ENCODE measurements at regions not wholly inside any gene's neighbourhood (a gene's known extent, or its start where the extent isn't known, plus 50 kb on each side); places are given as distances from the start of the nearest gene placed in this dataset.

DNA sequence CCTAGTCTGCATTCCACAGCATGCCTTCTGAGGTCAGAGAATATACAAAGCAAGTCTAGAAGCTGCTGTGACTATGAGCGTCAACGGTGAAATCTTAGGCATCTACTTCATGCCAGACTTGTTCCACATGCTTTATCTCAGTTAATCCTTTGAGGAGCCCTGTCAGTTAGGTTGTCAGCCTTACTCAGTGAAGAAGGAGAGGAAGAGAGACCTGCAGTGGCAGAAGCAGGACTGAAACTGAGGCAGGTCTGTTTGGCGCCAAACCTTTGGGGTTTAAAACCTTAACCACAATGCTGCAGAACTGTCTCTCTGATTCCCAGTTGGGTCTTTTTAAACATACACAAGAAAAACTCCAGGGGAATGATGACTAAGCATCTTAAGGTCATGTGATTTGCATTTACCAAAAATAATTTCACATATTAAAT, 139.0 kb upstream of the LIPC start:
- intact Hi-C loops (cut with micrococcal nuclease), result no loop called here
- CTCF ChIA-PET, result interaction anchor here (0.7 kb wide), 2 partner anchors 22 to 23 kb away, joined by 3 to 4 read pairs; no protein-coding TSS in a partner anchor
- H3K4me1 Mint-ChIP-seq (ENCODE audit: insufficient read depth, unreplicated experiment), result no peaks in the 10 kb centered on the region
- no peak for DNase-seq (ENCODE audit: unreplicated experiment)
- POLR2A ChIA-PET, result no interaction called here
- no peak overlapping the region for H3K4me3 Mint-ChIP-seq (ENCODE audit: unreplicated experiment)
- H3K27ac Mint-ChIP-seq (ENCODE audit: low read depth, unreplicated experiment), result no peak overlapping the region
- no peaks in the 10 kb centered on the region for H3K27me3 Mint-ChIP-seq (ENCODE audit: insufficient read depth, unreplicated experiment)
- no peaks in the 10 kb centered on the region for H3K36me3 Mint-ChIP-seq (ENCODE audit: insufficient read depth, unreplicated experiment)
- H3K9me3 Mint-ChIP-seq (ENCODE audit: unreplicated experiment), result peaks cover 16% of the 10 kb centered on the region
- no TSS peak for BruUV-seq (replicated peaks)
- TF ChIP-seq, protein P1, sequence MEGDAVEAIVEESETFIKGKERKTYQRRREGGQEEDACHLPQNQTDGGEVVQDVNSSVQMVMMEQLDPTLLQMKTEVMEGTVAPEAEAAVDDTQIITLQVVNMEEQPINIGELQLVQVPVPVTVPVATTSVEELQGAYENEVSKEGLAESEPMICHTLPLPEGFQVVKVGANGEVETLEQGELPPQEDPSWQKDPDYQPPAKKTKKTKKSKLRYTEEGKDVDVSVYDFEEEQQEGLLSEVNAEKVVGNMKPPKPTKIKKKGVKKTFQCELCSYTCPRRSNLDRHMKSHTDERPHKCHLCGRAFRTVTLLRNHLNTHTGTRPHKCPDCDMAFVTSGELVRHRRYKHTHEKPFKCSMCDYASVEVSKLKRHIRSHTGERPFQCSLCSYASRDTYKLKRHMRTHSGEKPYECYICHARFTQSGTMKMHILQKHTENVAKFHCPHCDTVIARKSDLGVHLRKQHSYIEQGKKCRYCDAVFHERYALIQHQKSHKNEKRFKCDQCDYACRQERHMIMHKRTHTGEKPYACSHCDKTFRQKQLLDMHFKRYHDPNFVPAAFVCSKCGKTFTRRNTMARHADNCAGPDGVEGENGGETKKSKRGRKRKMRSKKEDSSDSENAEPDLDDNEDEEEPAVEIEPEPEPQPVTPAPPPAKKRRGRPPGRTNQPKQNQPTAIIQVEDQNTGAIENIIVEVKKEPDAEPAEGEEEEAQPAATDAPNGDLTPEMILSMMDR (IDR thresholded peaks at IDR 0.05; ENCODE audit: unreplicated experiment), result no peak

DNA sequence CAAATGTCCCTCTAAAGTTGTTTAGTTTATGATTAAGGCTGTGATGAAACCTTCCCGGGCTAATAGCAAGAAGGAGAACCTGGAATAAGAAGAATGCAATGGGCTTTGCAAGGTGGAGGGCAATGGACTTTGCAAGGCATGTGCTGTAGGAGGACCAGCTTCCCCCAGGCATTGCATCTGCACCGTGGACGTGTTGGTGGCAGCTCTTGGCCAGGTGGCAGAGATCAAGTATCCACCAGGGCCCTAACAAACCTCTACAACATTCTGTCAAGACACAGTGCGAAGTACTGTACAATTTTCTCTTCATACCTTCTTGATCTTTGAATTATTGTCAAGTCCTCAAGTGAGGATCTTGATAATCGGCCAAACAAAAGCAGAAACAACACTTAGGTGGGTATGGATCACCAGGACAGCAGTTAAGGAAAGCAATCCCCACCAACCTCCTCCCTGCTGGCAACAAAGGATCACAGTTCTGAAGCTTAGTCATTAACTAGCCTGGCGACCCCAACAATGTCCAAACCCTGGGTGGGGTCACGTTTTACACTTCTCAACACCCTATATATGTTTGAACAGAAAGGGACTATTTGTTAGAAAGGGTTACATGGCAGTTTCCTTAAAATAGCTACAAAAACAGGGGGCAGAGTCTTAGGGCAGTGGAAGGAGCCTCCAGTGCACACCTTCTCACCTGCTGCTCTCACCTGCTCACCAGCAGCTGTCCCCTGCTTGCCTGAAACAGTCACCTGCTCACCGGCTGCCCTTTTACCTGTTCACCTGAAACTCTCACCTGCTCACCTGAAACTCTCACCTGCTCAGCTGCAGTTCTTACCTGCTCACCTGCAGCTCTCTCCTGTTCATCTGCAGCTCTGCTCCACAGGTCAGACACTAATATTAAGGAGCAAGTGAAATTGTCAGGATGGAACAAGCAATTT, 137.9 kb upstream of the LIPC start:
- CTCF ChIA-PET, result interaction anchor here (0.6 to 0.7 kb wide), 2 partner anchors 25 to 148 kb away, joined by 3 read pairs; no protein-coding TSS in a partner anchor
- no peak overlapping the region for H3K27ac Mint-ChIP-seq (ENCODE audit: low read depth, unreplicated experiment)
- H3K27me3 Mint-ChIP-seq (ENCODE audit: insufficient read depth, unreplicated experiment), result no peaks in the 10 kb centered on the region
- H3K36me3 Mint-ChIP-seq (ENCODE audit: insufficient read depth, unreplicated experiment), result no peaks in the 10 kb centered on the region
- POLR2A ChIA-PET, result interaction anchor here (0.6 kb wide), 1 partner anchor 461 kb away, joined by 3 read pairs; no protein-coding TSS in a partner anchor
- no TSS peak for BruUV-seq (replicated peaks)
- intact Hi-C loops (cut with micrococcal nuclease), result no loop called here
- no peak for DNase-seq (ENCODE audit: unreplicated experiment)
- no peak overlapping the region for H3K4me3 Mint-ChIP-seq (ENCODE audit: unreplicated experiment)
- peaks cover 16% of the 10 kb centered on the region for H3K9me3 Mint-ChIP-seq (ENCODE audit: unreplicated experiment)
- TF ChIP-seq, protein P1 (IDR thresholded peaks at IDR 0.05; ENCODE audit: unreplicated experiment), result no peak
- H3K4me1 Mint-ChIP-seq (ENCODE audit: insufficient read depth, unreplicated experiment), result no peaks in the 10 kb centered on the region

DNA sequence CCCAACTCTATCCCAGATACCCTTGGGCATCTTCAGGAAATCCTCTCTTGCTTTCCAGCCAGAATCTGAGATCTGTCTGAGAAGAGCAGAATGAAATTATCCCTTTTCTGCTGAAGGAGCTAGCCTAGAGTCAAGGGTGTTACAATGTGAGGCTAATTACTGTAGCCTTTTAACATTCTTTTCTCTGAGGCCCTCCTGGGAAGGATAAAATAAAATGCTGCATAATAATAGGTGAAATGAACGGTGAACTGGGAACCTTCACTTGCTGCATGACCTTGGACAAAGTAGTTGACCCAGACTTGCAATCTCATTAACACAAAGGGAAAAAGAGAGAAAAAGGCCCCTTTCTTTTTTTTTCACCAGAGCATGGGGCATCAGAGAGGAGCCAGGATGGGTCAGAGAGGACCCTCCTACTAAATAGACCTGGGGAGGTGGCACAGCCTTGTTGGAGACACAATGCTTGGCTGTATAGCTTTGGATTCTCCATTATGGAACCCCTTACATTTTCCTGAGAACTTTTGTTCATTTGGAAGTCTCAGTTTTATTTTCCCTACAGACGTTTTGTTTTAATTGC, 137.0 kb upstream of the LIPC start:
- DNase-seq (ENCODE audit: unreplicated experiment), result no peak
- Mint-ChIP-seq H3K9me3 (ENCODE audit: unreplicated experiment) (peaks cover 16% of the 10 kb centered on the region), H3K27me3 (ENCODE audit: insufficient read depth, unreplicated experiment) (no peaks in the 10 kb centered on the region), H3K4me1 (ENCODE audit: insufficient read depth, unreplicated experiment) (no peaks in the 10 kb centered on the region), H3K4me3 (ENCODE audit: unreplicated experiment) (no peak overlapping the region), H3K27ac (ENCODE audit: low read depth, unreplicated experiment) (no peak overlapping the region), H3K36me3 (ENCODE audit: insufficient read depth, unreplicated experiment) (no peaks in the 10 kb centered on the region)
- no TSS peak for BruUV-seq (replicated peaks)
- TF ChIP-seq, protein P1 (IDR thresholded peaks at IDR 0.05; ENCODE audit: unreplicated experiment), result no peak
- intact Hi-C loops (cut with micrococcal nuclease), result no loop called here
- ChIA-PET CTCF (no interaction called here), POLR2A (no interaction called here)

DNA sequence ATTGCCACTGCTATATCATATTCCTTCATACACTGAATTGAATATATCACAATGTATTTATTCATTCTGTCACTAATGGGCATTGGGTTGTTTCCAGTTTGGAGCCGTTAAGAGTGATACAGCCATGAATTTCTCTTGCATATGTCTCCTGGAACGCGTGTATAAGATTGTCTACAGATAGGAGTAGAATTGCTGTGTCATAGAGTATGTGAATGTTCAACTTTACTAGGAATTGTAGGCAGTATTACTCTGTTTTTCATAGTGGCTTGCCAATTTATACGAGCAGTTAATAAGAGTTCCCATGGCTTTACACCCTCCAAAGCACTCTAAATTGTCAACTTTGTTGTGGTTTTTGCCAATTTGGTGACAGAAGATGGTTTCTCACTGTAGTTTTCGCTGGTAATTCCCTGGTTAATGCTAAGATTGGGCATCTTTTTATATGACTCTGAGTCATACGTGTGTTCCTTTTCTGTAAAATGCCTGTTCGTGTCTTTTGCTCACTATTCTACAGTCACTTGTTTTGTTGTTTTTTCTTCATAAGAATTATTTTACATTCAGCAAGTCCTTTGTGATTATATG, 136.1 kb upstream of the LIPC start:
- Mint-ChIP-seq H3K4me1 (ENCODE audit: insufficient read depth, unreplicated experiment) (no peaks in the 10 kb centered on the region), H3K36me3 (ENCODE audit: insufficient read depth, unreplicated experiment) (no peaks in the 10 kb centered on the region), H3K4me3 (ENCODE audit: unreplicated experiment) (no peak overlapping the region), H3K27ac (ENCODE audit: low read depth, unreplicated experiment) (no peak overlapping the region), H3K9me3 (ENCODE audit: unreplicated experiment) (peaks cover 16% of the 10 kb centered on the region), H3K27me3 (ENCODE audit: insufficient read depth, unreplicated experiment) (no peaks in the 10 kb centered on the region)
- ChIA-PET POLR2A (no interaction called here), CTCF (no interaction called here)
- TF ChIP-seq, protein P1 (IDR thresholded peaks at IDR 0.05; ENCODE audit: unreplicated experiment), result no peak
- BruUV-seq (replicated peaks), result no TSS peak
- intact Hi-C loops (cut with micrococcal nuclease), result no loop called here
- DNase-seq (ENCODE audit: unreplicated experiment), result no peak
